SK-N-DZ (cell line): ENCODE measurements at regions not wholly inside any gene's neighbourhood (a gene's known extent, or its start where the extent isn't known, plus 50 kb on each side); places are given as distances from the start of the nearest gene placed in this dataset.
"Not testable (repeated sequence)": the region's sequence is repeated elsewhere in the genome, so short reads cannot be mapped to it uniquely, and the experiment has no call there.

ENCODE experiments used
- DNase-seq: peaks from one replicate; pipeline ENCODE4 v3.0.0-alpha.2; 2015; ENCODE audit warnings: low spot score

DNA sequence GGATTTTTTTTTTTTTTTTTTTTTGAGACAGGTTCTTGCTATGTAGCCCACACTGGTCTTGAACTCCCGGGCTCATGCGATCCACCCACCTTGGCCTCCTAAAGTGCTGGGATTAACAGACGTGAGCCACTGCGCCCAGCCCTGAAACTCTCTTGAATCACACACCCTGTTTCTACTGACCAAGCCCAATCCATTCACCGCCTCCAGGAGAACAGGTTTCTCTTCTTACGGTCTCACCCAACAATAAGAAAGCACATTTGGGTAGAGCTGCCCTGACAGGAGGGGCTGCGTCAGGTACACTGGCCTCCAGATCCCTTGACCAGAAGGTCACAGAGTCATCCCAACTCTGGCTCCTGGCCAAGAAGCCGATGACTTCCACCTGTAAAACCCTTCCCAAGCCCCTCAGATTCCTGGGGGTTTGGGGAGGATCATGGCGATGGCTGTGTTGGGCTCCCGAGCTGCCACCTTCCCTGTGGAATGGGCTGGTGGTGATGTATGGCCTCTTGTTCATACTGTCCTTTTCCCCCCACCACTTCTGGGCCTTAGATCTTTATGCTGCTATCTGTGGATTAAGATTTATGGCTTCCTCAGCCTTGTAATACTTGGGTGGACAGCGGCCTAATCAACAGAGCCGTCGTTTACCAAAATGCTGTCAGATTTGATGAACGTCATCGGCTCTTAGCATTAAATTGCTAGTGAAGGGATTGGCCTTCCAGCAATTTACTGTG lies 89.1 kb downstream of the KATNIP start:
- DNase-seq, result no peak

DNA sequence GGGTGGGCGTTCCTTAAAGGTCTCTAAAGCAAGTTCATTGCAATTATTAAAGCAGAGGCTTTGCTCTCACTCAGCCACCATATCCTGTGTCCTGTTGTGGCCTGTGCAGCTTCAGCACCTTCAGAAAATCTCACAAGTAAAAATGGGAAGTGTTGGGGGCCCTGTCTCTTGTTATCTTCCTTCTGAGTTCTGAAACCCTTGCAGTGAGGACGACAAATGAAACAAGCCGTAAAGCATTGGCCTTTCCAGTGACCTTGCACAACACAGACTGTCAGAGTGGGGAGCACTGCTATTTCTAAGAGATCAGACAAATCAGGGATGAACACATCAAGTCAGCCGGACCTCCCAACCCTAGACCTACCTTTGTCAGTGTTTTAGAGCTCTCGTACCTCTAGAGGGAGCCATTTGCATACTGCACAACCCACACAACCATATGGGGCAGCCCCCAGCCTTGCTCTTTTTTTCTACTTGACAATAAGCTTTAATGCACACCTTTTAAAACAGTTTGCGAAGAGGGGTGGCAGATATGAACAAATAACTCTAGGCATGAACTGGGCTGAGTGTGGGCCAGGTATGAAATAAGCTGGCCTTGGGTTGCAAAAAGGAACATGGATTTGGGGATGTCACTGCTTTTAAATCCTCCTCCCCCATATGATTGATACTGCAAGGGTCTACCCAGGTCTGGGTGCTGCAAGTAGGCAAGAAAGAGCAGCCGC lies 89.8 kb downstream of the KATNIP start:
- peak; percentile 55 for DNase-seq

DNA sequence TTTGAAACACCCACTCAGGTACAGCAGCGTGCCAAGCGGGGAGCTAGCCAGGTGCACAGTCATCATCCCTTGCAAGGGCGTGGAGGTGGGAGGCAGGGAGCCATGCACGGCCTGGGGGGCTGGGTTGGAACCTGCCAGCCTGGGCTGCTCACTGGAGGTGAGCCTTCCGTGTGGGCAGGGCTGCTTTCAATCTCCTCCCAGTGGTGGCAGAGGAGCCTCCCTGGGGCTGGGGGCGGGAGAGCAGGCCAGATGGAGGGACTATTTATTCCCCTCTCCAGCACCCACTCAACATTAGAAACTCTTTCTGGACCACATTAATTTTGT lies 90.3 kb downstream of the KATNIP start:
- no peak for DNase-seq

DNA sequence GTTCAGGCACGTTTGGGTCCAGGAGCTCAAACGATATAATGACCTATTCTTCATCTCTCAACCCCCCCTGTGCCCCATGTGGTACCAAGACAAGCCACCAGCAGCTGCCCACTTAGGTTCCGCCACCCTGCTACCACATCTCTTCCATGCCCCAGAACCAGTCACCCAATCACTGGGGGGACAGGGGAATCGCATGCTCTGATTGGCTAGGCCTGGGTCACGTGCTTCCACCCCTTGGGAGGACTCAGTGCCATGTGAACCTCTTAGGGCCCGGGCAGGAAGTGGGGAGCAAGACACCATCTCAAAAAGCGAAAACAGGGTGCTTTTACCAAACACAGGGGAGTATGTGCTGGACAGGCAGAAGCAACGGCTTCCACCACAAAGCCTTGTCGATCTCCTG lies 91.3 kb downstream of the KATNIP start:
- DNase-seq, result no peak

DNA sequence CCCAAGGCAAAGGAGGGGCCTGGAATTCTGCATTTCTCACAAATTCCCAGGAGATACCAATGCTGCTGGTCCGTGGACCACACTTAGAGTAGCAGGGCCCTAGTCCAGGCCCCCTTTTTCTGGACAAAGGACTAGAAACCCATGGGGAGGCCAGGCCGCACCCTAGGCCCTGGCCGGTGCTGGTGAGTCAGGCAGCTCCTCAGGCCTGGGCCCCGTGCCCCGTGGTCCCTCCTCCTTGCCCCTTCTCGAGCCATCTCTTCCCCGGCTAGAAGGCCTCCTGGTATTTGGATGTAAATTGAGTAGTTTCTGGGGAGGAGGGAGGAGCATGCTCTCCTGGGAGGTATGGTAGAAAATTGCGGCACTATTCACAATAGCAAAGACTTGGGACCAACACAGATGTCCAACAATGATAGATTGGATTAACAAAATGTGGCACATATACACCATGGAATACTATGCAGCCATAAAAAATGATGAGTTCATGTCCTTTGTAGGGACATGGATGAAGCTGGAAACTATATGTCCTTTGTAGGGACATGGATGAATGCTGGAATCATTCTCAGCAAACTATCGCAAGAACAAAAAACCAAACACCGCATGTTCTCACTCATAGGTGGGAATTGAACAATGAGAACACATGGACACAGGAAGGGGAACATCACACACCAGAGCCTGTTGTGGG lies 91.9 kb downstream of the KATNIP start:
- not testable (repeated sequence) for DNase-seq

DNA sequence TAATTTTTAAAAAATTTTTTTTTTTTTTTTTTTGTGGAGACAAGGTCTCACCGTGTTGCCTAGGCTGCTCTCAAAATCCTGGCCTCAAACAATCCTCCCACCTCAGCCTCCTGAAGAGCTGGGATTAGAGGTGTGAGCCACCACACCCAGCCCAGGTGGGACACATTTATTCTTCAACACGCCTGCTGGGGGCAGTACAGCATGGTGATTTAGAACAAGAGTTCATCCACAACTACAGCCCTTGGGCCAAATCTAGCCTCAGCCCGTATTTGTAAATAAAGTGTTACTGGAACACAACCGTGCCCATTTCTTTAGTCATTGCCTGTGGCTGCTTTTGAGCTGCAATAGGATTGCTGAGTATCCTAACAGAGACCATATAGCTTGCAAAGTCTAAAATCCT lies 92.8 kb downstream of the KATNIP start:
- no peak for DNase-seq

DNA sequence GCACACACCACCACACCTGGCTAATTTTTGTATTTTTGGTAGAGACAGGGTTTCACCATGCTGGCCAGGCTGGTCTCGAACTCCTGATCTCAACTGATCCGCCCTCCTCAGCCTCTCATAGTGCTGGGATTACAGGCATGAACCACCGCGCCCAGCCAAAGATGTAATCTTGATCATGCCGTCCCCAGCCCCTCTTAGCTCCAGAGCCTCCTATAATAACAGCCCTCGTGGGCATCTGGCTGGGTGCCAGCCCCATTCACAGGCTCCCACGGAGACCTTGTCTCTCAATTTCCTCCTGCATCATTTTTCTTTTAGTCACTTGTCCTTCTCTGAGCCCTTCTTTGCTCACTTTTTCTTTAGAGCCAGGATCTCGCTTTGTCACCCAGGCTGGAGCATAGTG lies 94.2 kb downstream of the KATNIP start:
- DNase-seq, result no peak

DNA sequence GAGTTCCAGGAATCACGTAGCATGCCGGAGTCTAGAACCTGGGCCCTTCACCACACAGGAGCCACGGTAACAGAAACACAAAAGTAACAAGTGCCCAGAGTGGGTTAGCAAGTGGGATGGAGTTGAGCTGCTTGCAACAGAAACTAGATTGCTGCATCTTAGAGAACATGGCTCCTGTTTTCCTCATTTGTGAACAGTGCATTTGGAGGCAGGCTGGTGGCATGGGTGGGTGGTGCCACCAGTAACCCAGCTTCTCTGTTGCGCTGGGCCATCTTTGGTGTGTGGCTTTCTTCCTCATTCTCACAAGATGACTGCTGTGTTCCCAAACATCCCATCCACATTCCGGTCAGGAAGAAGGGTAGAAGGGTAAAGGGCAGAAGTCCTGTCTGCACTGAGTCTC lies 95.5 kb downstream of the KATNIP start:
- no peak for DNase-seq

DNA sequence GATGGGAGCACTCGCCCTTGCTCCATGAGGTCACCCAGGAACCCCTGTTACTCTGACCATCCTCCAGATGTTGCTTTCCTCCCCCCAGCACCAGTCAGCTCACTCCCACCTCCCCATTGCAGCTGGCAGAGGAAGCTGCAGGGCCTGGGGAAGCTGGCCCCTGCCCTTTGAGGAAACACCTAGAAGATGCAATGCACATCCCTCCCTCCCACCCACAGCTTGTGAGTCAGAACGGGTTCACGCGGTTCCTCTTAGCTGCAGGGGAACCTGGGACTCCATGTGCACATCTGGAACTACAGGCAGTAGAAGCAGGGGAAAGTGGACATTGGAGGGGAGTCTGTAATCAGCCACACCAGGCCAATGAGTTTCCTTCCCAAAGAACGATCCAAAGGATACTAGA lies 96.9 kb downstream of the KATNIP start:
- DNase-seq, result no peak

DNA sequence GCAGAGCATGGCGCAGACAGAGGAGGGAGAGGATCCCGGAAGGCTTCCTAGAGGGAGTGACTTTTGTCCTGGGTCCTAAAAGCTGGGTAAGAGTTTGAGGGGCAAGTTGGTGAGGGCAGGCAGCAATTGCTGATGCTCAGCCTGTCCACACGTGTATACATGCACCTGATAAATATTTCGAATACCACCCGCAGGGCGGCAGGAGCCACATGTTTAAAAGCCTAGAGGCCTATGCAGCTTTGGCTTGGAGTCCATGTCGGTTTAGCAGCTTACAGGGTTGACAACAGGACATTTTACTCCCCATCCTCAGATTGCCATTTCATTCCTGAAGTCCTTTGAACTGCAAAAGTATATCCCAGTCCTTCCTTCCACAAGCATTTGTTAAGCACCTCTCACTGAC lies 99.1 kb downstream of the KATNIP start:
- no peak for DNase-seq

DNA sequence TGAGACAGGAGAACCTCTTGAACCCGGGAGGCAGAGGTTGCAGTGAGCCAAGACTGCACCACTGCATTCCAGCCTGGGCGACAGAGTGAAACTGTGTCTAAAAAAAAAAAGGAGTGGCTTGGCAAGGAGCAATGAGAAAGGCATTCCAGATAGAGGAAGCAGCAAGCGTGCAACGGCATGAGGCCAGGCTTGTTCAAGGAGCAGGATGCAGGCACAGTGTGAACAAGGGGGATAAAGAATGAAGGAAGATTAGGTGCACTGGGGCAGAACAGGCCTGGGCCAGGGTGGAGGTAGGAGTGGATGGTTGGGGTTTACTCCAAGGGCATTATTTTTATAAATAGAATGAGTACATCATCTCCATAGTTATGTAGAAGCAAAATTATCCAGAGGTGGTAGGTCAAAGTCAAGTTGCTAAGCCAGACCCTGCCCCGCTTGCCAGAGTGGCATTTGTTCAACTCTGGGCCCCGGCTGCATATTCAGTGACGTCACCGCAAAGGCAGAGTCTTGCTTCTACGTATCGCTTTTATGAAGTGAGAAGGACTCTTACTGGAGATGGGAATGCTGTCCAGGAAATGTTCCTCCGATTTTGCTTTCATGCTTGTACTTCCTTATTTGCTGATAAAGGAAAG lies 100.2 kb downstream of the KATNIP start:
- no peak for DNase-seq

DNA sequence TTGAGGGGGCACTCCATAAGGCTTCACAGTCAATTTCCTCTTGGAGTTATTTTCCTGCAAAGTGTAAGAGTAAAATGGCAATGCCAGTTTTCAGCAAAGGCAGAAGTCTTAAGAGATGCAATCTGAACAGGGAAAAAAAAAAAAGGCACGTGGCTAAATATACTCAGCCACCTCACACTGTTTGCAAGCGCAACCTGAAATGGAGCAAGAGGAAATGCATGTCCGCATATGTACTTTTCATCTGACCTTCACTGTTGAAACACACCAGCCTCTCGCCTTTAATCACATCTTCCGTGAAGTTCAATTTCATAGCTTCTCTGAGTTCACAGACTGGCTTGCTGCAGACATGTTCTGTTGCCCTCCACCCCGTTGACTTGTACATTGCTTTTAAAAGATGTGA lies 101.4 kb downstream of the KATNIP start:
- DNase-seq, result no peak

DNA sequence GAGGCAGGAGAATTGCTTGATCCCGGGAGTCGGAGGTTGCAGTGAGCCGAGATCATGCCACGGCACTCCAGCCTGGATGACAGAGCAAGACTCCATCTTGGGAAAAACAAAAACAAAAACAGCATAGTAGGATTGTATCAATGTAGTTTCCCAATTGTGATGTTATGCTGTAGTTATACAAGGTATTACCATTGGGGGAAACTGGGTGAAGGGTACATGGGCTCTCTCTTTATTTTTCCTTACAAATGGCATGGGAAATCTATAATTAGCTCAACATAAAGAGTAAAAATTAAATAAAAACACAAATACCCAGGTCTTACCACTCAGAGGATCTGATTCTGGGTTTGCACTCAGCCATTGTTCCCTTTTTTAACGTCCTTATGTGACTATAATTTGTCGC lies 107.9 kb downstream of the KATNIP start:
- DNase-seq, result no peak

DNA sequence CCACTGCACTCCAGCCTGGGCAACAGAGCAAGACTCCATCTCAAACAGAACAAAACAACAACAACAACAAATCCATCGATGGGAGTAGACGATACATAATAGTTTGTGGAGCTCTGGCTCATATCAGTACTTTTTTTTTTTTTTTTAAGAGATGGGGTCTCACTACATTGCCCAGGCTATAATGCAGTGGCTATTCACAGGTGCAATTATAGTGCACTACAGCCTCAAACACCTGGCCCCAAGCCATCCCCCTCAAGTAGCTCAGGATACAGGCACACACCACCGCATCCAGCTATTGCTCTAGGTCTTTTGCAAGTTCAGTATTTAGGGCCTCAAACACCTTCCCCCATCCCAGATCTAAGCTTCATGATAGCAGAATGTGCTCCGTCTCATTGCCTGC lies 110.6 kb downstream of the KATNIP start:
- no peak for DNase-seq

DNA sequence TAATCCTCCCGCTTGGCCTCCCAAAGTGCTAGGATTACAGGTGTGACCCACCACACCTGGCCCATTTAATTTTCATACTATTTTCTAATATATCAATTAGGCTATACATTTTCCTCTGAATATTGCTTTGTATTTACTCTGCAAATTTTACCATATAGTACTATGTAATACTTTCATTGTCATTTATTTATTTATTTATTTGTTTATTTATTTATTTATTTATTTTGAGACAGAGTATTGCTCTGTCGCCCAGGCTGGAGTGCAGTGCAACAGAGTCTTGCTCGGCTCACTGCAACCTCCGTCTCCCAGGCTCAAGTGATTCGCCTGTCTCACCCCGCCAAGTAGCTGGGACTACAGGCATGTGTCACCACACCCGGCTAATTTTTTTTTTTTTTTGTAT lies 113.3 kb downstream of the KATNIP start:
- DNase-seq, result not testable (repeated sequence)

DNA sequence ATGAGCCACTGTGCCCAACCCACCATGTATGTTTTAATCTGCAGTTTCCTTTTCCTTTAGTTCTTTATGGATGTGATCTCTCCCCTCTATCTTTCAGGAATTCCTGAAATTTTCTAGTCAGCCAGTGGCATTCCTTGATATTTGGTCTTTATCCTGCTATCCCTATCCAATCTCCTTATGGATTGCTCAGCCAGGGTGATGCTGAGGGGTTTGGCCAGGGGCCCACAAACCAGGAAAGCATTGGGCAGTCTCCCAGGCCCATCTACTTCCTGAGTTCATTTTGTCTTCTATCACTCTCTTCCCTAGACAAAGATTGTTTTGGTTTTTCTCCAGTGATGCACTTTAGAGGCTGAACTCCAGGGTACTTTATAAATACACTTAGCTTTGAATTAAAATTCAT lies 115.9 kb downstream of the KATNIP start:
- DNase-seq, result no peak

DNA sequence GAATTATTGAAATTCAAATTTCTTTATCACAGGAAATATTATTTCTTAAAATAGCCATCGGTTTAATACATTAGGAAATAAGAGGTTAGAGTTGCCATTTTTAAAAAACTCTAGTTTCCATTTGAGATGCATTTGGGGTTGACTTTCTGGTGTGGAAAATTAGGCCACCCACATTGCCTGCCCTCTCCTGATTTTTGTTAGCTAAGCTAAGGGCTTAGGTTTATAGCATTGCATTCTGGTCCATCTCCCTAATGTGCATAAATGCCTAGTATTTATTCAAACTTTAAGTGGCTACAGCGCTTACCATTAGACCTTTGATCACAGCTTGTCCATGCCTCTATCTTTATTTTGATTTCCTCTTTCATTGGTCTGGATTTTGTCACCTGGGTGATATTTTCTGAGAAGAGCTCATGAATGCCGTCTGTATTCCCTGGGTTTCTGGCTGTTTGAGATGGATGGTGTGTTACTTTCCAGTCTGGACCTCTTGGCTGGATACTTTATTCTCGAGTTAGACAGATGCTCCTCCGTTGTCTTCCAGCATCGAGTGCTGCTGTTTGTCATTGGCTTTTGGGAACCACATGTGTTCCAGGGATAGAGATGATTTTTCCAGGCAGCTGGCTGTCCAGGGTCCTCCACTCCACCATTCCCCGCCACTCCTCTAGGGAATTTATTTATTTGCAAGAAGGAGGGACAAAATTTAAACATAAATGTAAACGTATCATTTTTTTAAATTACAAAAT lies 120.3 kb downstream of the KATNIP start:
- DNase-seq, result no peak

DNA sequence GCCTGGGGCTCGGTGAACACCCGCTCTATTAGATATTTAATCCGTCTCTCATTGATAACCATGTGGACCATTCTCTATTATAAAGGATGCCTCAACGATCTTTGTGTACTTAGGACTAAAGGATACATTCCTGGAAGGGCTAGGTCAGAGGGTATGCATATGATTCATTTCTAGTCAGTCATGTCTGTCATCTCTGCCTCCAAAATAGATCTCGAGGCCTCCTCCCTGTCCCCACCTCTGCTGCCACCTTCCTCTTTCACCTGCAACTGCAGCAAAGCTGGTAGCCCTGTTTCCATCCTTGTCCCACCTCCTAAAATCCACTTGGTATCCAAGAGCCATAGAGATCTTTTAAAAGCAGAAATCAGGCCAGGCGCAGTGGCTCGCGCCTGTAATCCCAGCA lies 121.5 kb downstream of the KATNIP start:
- no peak for DNase-seq

DNA sequence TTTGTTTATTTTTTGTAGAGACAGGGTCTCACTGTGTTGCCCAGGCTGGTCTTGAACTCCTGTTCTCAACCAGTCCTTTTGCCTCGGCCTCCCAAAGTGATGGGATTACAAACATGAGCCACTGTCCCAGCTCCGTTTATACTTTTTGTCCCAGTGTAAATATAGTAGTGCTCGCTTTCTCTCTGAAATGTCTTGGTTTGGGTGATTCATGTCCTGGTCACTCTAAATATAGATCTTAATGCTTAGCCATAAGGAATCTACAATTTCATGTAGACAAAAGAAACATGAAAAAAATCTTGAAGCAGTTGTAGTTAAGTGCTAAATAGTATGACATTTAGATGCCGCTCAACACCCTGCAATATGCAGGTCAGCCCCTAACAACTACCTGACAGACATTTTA lies 126.9 kb downstream of the KATNIP start:
- no peak for DNase-seq

DNA sequence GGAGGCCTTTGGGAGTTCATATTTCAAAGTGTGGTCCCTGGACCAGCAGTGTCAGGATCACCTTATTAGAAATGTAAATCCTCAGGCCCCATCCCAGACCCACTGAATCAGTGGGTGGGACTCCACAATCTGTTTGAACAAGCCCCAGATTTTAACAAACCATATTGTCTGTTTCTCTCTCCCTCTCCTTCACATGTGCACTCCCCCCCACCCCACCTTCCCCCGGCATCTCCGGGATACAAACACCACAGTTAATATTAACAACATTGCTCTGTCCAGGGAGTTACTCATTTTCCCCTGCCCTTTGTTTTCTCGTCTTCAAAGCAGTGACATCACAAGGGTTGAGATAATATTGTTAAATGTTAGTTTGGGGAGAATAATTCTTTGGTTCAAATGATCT lies 127.3 kb downstream of the KATNIP start:
- no peak for DNase-seq

DNA sequence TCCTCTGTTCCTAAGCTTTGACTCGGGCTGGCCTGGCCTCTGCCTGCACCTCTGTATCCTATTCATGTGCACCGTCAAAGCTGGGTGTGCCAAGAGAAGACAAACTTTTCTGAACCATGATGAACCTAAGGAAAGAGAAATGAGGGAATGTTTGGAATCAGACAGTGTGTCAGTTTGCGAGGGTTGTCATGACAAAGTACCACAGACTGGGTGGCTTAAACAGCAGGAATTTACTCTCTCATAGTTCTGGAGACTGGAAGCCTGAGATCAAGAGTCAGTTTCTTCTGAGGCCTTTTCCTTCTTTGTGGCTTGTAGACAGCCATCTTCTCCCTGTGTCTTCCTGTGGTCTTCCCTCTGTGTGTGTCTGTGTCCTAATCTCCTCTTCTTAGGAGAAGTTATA lies 129.0 kb downstream of the KATNIP start:
- DNase-seq, result no peak

DNA sequence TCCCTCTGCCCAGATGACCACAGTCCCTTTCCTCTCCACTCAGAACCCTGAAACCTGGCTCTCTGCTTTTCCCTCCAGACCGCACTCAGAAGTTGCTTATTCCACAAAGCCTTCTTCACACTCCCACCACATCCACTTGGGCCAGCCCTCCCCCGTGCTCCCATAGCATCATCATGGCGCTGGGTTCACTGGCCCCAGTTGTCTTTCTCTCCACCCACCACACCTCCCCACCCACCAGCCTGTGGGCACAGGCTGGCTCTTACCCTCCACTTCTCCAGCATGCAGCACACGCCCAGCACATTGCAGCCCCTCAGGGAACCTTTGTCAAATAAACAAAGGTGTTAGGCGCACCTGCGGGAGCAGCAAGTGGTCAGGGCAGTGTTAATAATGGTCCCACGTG lies 130.0 kb downstream of the KATNIP start:
- no peak for DNase-seq
